Panc1 (cell line): ENCODE measurements at regions not wholly inside any gene's neighbourhood (a gene's known extent, or its start where the extent isn't known, plus 50 kb on each side); places are given as distances from the start of the nearest gene placed in this dataset.

ENCODE experiments used
- ATAC-seq: fragments of 200-7000 bp; cut with Tn5 transposase; 2 replicates; pipeline ENCODE4 v1.9.1; 2020; ENCODE audit warnings: mild to moderate bottlenecking, moderate library complexity
- BruUV-seq: library from RNA; stranded (reverse); fragments of 400-500 nt; replicated peaks from 2 replicates; lab custom pipeline; 2021; lab: Mats Ljungman, UMichigan
- CTCF ChIA-PET: fragments of 300-600 bp; sonication (Branson Sonifier 250); formaldehyde crosslinking; loops from one replicate; lab custom pipeline; 2022; ENCODE audit warnings: antibody characterized with exemption; lab: Charles Lee
- POLR2A ChIA-PET: fragments of 300-600 bp; sonication (Branson Sonifier 250); formaldehyde crosslinking; loops from one replicate; lab custom pipeline; 2022; ENCODE audit warnings: antibody characterized with exemption; lab: Charles Lee
- DNase-seq: peaks from one replicate; pipeline ENCODE4 v3.0.0-alpha.2; 2010; ENCODE audit warnings: low read depth, low spot score
- H3K27ac ChIP-seq: 2 replicates; pipeline ENCODE4 v1.5.1; 2011; ENCODE audit warnings: mild to moderate bottlenecking, low read length, inconsistent platforms
- H3K27me3 ChIP-seq: fragments of 200-500 bp; sonication (Bioruptor generic); 2 replicates; pipeline ENCODE4 v1.6.0; 2014; ENCODE audit warnings: low read length, inconsistent platforms; ENCODE audit not compliant: control insufficient read depth, insufficient read depth
- H3K36me3 ChIP-seq: fragments of 200-500 bp; sonication (Bioruptor generic); 2 replicates; pipeline ENCODE4 v1.5.1; 2014; ENCODE audit warnings: inconsistent platforms, mild to moderate bottlenecking, low read length, moderate library complexity; ENCODE audit not compliant: control insufficient read depth, insufficient read depth
- H3K4me1 ChIP-seq: 2 replicates; pipeline ENCODE4 v1.5.1; 2011; ENCODE audit warnings: inconsistent platforms, mild to moderate bottlenecking, low read length, moderate library complexity; ENCODE audit not compliant: control insufficient read depth, insufficient read depth
- H3K4me3 ChIP-seq, 2 experiments: 2 replicates each; pipeline ENCODE4 v1.5.1; 2011 to 2012; ENCODE audit warnings: low read depth in 2 of 2, low read length in 2 of 2, mild to moderate bottlenecking in 2 of 2, inconsistent platforms in 1 of 2, moderate library complexity in 1 of 2
- H3K9me3 ChIP-seq: fragments of 200-500 bp; sonication (Bioruptor generic); 2 replicates; pipeline ENCODE4 v1.5.1; 2014; ENCODE audit warnings: low read depth, mild to moderate bottlenecking, inconsistent platforms, low read length, moderate library complexity; ENCODE audit not compliant: control insufficient read depth, insufficient read depth
- POLR2AphosphoS5 ChIP-seq: IDR thresholded peaks from 2 replicates; pipeline ENCODE4 v1.6.1; 2012; ENCODE audit warnings: mild to moderate bottlenecking, low read depth, low read length, moderate library complexity
- REST ChIP-seq, 2 experiments: IDR thresholded peaks; 2 replicates each; pipeline ENCODE4 v1.6.1; 2011 to 2012; ENCODE audit warnings: low read depth in 2 of 2, control low read depth in 1 of 2, low read length in 1 of 2, mild to moderate bottlenecking in 1 of 2, moderate library complexity in 1 of 2; ENCODE audit not compliant: insufficient read depth in 1 of 2
- SIN3A ChIP-seq: IDR thresholded peaks from 2 replicates; pipeline ENCODE4 v1.6.1; 2012; ENCODE audit warnings: low read depth, mild to moderate bottlenecking, low read length, moderate library complexity, borderline replicate concordance; ENCODE audit not compliant: insufficient read depth
- TCF7L2 ChIP-seq: IDR thresholded peaks from 2 replicates; pipeline ENCODE4 v1.6.1; 2011; ENCODE audit warnings: mild to moderate bottlenecking, low read depth, low read length, inconsistent platforms
- in situ Hi-C: cut with HindIII; loops from 2 replicates; pipeline ENCODE4 v1.10.0; 2016; ENCODE audit warnings: low sequenced_read_pairs, low pct_unique_long_range_greater_than_20kb
- intact Hi-C: fragments of 100-400 bp; cut with micrococcal nuclease; formaldehyde crosslinking; loops from one replicate; pipeline ENCODE4 v1.10.0; 2022; ENCODE audit not compliant: unreplicated experiment
- TF ChIP-seq, protein P1 (sequence below): fragments of 450-650 bp; IDR thresholded peaks from 2 replicates; pipeline ENCODE4 v1.5.1; 2017; ENCODE audit warnings: mild to moderate bottlenecking

- H3K36me3 ChIP-seq: no peaks in the 10 kb centered on the region
- in situ Hi-C loops (no loop called here), intact Hi-C loops (no loop called here)
- H3K27ac ChIP-seq: no peak overlapping the region
- TF ChIP-seq, protein P1, sequence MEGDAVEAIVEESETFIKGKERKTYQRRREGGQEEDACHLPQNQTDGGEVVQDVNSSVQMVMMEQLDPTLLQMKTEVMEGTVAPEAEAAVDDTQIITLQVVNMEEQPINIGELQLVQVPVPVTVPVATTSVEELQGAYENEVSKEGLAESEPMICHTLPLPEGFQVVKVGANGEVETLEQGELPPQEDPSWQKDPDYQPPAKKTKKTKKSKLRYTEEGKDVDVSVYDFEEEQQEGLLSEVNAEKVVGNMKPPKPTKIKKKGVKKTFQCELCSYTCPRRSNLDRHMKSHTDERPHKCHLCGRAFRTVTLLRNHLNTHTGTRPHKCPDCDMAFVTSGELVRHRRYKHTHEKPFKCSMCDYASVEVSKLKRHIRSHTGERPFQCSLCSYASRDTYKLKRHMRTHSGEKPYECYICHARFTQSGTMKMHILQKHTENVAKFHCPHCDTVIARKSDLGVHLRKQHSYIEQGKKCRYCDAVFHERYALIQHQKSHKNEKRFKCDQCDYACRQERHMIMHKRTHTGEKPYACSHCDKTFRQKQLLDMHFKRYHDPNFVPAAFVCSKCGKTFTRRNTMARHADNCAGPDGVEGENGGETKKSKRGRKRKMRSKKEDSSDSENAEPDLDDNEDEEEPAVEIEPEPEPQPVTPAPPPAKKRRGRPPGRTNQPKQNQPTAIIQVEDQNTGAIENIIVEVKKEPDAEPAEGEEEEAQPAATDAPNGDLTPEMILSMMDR: no peak
- TF ChIP-seq TCF7L2 (no peak), REST (IDR thresholded peaks at IDR 0.05; ENCODE audit: insufficient read depth in 1 of 2, low read depth in 2 of 2, low read length in 1 of 2) (no peak), SIN3A (no peak), POLR2AphosphoS5 (no peak)
- H3K4me1 ChIP-seq: no peaks in the 10 kb centered on the region
- H3K9me3 ChIP-seq: no peaks in the 10 kb centered on the region
- H3K4me3 ChIP-seq: no peak overlapping the region
- ChIA-PET CTCF (no interaction called here), POLR2A (no interaction called here)
- no peak for ATAC-seq
- no TSS peak for BruUV-seq
- no peak for DNase-seq
- no peaks in the 10 kb centered on the region for H3K27me3 ChIP-seq
Observed at GRCh38 chr1:113247782-113248181, 142.5 kb upstream of the MAGI3 start.

- Histone ChIP-seq H3K27me3 (no peaks in the 10 kb centered on the region), H3K4me1 (no peaks in the 10 kb centered on the region), H3K4me3 (no peak overlapping the region), H3K27ac (no peak overlapping the region), H3K36me3 (no peaks in the 10 kb centered on the region), H3K9me3 (no peaks in the 10 kb centered on the region)
- ChIA-PET CTCF (no interaction called here), POLR2A (no interaction called here)
- ATAC-seq (no peak), DNase-seq (no peak)
- no peak for TF ChIP-seq REST (IDR thresholded peaks at IDR 0.05; ENCODE audit: insufficient read depth in 1 of 2, low read depth in 2 of 2, low read length in 1 of 2)
- TF ChIP-seq, protein P1: no peak
- no peak for TF ChIP-seq TCF7L2
- TF ChIP-seq SIN3A: no peak
- TF ChIP-seq POLR2AphosphoS5: no peak
- no TSS peak for BruUV-seq
- intact Hi-C loops: no loop called here
- in situ Hi-C loops: no loop called here
Observed at GRCh38 chr1:113248494-113248893, 141.8 kb upstream of the MAGI3 start.
